HFFc6 (cell line): ENCODE measurements at regions not wholly inside any gene's neighbourhood (a gene's known extent, or its start where the extent isn't known, plus 50 kb on each side); places are given as distances from the start of the nearest gene placed in this dataset.

ENCODE experiments used
- DNase-seq: peaks from one replicate; pipeline ENCODE4 v3.0.0-alpha.2; 2018
- H3K27ac Mint-ChIP-seq: 2 replicates; pipeline ENCODE4 v1.8.0; 2020; ENCODE audit warnings: mild to moderate bottlenecking, mixed read lengths
- H3K27me3 Mint-ChIP-seq: 2 replicates; pipeline ENCODE4 v1.8.0; 2021; ENCODE audit warnings: mild to moderate bottlenecking, moderate library complexity, mixed read lengths; ENCODE audit not compliant: insufficient read depth
- H3K36me3 Mint-ChIP-seq: 2 replicates; pipeline ENCODE4 v1.8.0; 2021; ENCODE audit warnings: low read depth, mixed read lengths
- H3K4me1 Mint-ChIP-seq: 2 replicates; pipeline ENCODE4 v1.8.0; 2020; ENCODE audit warnings: low read depth, mixed read lengths
- H3K4me3 Mint-ChIP-seq: 2 replicates; pipeline ENCODE4 v1.8.0; 2020; ENCODE audit warnings: mild to moderate bottlenecking, moderate library complexity, mixed read lengths
- H3K9me3 Mint-ChIP-seq: 2 replicates; pipeline ENCODE4 v1.8.0; 2020; ENCODE audit warnings: mild to moderate bottlenecking, mixed read lengths
- CTCF ChIP-seq: fragments of 200-600 bp; sonication (generic); IDR thresholded peaks from 2 replicates; pipeline ENCODE4 v1.5.0; 2021; ENCODE audit warnings: antibody characterized with exemption, mild to moderate bottlenecking

- H3K9me3 Mint-ChIP-seq = no peaks in the 10 kb centered on the region
- TF ChIP-seq CTCF = no peak
- H3K27me3 Mint-ChIP-seq = no peaks in the 10 kb centered on the region; the same call in none of the 2 replicates
- H3K36me3 Mint-ChIP-seq = no peaks in the 10 kb centered on the region
- DNase-seq = no peak
- no peak overlapping the region for H3K4me3 Mint-ChIP-seq
- peaks cover 26% of the 10 kb centered on the region for H3K4me1 Mint-ChIP-seq
- H3K27ac Mint-ChIP-seq = no peak overlapping the region
These were observed 231.0 kb upstream of the SORL1-AS1 start for GRCh38 chr11:121683791-121684190.
